Sigmoid colon (tissue), 6 donors: ENCODE measurements at regions not wholly inside any gene's neighbourhood (a gene's known extent, or its start where the extent isn't known, plus 50 kb on each side); places are given as distances from the start of the nearest gene placed in this dataset.

ENCODE experiments used
- DNase-seq: peaks from one replicate; pipeline ENCODE4 v3.0.0-alpha.2; 2019
- H3K27ac ChIP-seq, 4 donors: fragments of 200-600 bp; sonication (generic); one replicate each; pipeline ENCODE4 v1.5.1; 2016 to 2019; ENCODE audit warnings: mild to moderate bottlenecking in 1 of 4
- H3K27me3 ChIP-seq, 3 donors: fragments of 200-600 bp; sonication (generic); one replicate each; pipeline ENCODE4 v1.5.1; 2019; ENCODE audit warnings: mild to moderate bottlenecking in 1 of 3
- H3K36me3 ChIP-seq, 4 donors: fragments of 200-600 bp; sonication (generic); one replicate each; pipeline ENCODE4 v1.5.1; 2016 to 2019
- H3K4me1 ChIP-seq, 4 donors: fragments of 200-600 bp; sonication (generic); one replicate each; pipeline ENCODE4 v1.5.1; 2017 to 2019
- H3K4me3 ChIP-seq, 4 donors: fragments of 200-600 bp; sonication (generic); one replicate each; pipeline ENCODE4 v1.5.1; 2017 to 2019; ENCODE audit warnings: mild to moderate bottlenecking in 2 of 4, moderate library complexity in 1 of 4
- H3K9me3 ChIP-seq, 4 donors: fragments of 200-600 bp in 3 of 4; sonication (generic) in 3 of 4; one replicate each; pipeline versions ENCODE4 v1.5.1 to v1.6.1; 2013 to 2019
- EP300 ChIP-seq, 4 donors: sonication (generic); formaldehyde crosslinking; IDR thresholded peaks; one replicate each; pipeline ENCODE4 v1.6.1; 2017; ENCODE audit warnings: antibody characterized with exemption in 4 of 4
- POLR2A ChIP-seq, 2 donors: fragments of 450-650 bp; IDR thresholded peaks; one replicate each; pipeline ENCODE4 v1.6.1; 2016; ENCODE audit warnings: antibody characterized with exemption in 2 of 2, mild to moderate bottlenecking in 2 of 2, moderate library complexity in 2 of 2
- POLR2AphosphoS5 ChIP-seq, 4 donors: sonication (generic); formaldehyde crosslinking; IDR thresholded peaks; one replicate each; pipeline ENCODE4 v1.6.1; 2017; ENCODE audit warnings: antibody characterized with exemption in 4 of 4
- WGBS, 2 donors: extraction: QIAGEN DNeasy Blood & Tissue Kit; methylation state at CpG; one replicate each; pipeline ENCODE4 v1.1.7; 2013; 5-methylcytosine and 5-hydroxymethylcytosine counted together
- intact Hi-C: fragments of 100-400 bp; cut with DNase I; formaldehyde crosslinking; loops from one replicate; pipeline ENCODE4 v1.15.1; 2023
- TF ChIP-seq, protein P1 (sequence below), 4 experiments: fragments of 450-650 bp in 3 of 4; fragments of 200-600 bp in 1 of 4; IDR thresholded peaks; one replicate each; pipeline ENCODE4 v1.5.1; 2016 to 2019; ENCODE audit warnings: antibody characterized with exemption in 4 of 4, mild to moderate bottlenecking in 3 of 4, moderate library complexity in 2 of 4
- donor health status: healthy with polysubstance abuse.
- donor health status: healthy.

DNA sequence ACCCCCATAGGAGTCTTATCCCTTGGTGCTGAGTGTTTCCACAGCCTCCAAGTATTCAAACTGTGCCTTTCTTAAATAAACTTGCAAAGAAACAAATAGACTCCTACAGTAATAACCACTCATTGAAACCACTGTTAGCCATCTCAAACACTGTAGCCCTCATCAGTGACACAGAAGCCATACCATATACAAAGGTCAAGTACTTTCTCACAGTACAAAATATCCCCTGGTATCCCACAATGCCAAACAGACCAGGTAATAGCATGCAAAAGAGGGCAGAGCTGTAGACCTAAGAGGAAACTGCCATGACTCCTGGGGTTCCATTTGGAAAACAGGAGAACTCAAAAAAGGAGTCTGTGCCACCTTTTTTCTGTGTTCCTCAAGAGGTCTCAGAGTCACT is 173.8 kb upstream of the PPP1R2C start:
- Histone ChIP-seq H3K4me1 (no peaks in the 10 kb centered on the region), H3K9me3 (no peaks in the 10 kb centered on the region), H3K4me3 (no peak overlapping the region), H3K36me3 (no peaks in the 10 kb centered on the region), H3K27ac (no peak overlapping the region), H3K27me3 (no peaks in the 10 kb centered on the region)
- intact Hi-C loops: no loop called here
- DNase-seq: no peak
- TF ChIP-seq, protein P1, sequence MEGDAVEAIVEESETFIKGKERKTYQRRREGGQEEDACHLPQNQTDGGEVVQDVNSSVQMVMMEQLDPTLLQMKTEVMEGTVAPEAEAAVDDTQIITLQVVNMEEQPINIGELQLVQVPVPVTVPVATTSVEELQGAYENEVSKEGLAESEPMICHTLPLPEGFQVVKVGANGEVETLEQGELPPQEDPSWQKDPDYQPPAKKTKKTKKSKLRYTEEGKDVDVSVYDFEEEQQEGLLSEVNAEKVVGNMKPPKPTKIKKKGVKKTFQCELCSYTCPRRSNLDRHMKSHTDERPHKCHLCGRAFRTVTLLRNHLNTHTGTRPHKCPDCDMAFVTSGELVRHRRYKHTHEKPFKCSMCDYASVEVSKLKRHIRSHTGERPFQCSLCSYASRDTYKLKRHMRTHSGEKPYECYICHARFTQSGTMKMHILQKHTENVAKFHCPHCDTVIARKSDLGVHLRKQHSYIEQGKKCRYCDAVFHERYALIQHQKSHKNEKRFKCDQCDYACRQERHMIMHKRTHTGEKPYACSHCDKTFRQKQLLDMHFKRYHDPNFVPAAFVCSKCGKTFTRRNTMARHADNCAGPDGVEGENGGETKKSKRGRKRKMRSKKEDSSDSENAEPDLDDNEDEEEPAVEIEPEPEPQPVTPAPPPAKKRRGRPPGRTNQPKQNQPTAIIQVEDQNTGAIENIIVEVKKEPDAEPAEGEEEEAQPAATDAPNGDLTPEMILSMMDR (IDR thresholded peaks at IDR 0.05): no peak

DNA sequence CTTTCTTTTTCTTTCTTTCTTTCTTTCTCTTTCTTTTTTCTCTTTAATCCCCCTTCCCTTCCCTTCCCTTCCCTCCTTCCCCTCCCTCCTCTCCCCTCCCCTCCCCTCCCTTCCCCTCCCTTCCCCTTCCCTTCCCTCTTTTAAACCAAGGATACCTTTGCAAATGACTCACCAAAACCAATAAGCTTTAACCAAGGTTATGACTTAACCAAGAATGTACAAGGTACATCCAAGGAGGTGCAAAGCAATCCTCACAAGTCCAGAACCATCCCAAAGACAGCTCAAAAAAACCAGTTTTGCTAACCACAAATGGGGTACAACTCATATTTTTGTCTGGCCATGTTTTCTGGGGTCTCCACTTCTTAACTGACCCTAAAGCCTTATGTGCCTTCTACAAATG is 174.7 kb upstream of the PPP1R2C start:
- no peak for DNase-seq
- Histone ChIP-seq H3K36me3 (no peaks in the 10 kb centered on the region), H3K27me3 (no peaks in the 10 kb centered on the region), H3K27ac (no peak overlapping the region), H3K9me3 (no peaks in the 10 kb centered on the region), H3K4me1 (no peaks in the 10 kb centered on the region), H3K4me3 (no peak overlapping the region)
- no peak for TF ChIP-seq EP300 (IDR thresholded peaks at IDR 0.05)
- intact Hi-C loops: no loop called here

DNA sequence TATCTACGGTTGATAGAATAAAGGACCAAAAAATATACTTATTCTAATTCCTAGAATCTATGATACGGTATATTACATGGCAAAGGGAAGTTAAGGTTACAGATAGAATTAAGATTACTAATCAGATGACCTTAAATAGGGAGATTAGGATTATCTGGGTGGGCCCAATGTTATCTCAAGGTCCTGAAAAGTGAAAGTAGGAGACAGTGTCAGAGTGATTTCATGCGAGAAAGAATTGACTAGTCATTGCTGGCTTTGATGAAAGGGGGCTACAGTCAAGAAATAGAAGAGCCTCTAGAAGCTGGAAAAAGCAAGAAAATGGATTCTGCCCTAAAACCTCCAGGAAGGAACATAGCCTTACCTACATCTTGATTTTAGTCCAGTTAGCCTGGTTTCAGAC is 176.9 kb upstream of the PPP1R2C start:
- intact Hi-C loops: no loop called here
- H3K27me3 ChIP-seq: no peaks in the 10 kb centered on the region
- H3K36me3 ChIP-seq: no peaks in the 10 kb centered on the region
- TF ChIP-seq POLR2AphosphoS5 (IDR thresholded peaks at IDR 0.05): no peak
- TF ChIP-seq, protein P1 (IDR thresholded peaks at IDR 0.05): no peak
- no peak for TF ChIP-seq POLR2A (IDR thresholded peaks at IDR 0.05)
- TF ChIP-seq EP300 (IDR thresholded peaks at IDR 0.05): no peak
- 86 to 96% methylated on average over 3 of the region's 3 CpGs for WGBS, 2 donors
- H3K27ac ChIP-seq: no peak overlapping the region
- no peak for DNase-seq
- no peaks in the 10 kb centered on the region for H3K4me1 ChIP-seq
- no peak overlapping the region for H3K4me3 ChIP-seq
- no peaks in the 10 kb centered on the region for H3K9me3 ChIP-seq

DNA sequence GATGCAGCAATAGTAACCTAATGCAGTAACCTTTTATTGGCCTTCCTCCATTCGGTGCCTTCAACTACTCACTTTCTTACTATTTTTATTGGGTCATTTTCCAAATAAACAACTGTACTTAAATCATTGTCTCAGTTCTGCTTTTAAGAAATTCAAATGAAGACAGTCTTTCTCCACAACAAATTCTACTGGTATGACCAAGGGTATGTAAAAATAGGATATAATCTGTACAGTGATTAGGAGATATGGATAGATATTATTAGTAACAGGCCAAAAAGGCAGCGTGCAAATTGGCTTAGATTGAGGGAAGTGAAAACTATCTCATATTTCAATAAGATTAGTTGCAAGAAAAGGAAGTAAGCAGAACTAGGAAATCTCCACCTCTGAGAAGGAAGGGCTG is 177.4 kb upstream of the PPP1R2C start:
- TF ChIP-seq, protein P1 (IDR thresholded peaks at IDR 0.05): no peak
- TF ChIP-seq EP300 (IDR thresholded peaks at IDR 0.05) (no peak), POLR2A (IDR thresholded peaks at IDR 0.05) (no peak), POLR2AphosphoS5 (IDR thresholded peaks at IDR 0.05) (no peak)

DNA sequence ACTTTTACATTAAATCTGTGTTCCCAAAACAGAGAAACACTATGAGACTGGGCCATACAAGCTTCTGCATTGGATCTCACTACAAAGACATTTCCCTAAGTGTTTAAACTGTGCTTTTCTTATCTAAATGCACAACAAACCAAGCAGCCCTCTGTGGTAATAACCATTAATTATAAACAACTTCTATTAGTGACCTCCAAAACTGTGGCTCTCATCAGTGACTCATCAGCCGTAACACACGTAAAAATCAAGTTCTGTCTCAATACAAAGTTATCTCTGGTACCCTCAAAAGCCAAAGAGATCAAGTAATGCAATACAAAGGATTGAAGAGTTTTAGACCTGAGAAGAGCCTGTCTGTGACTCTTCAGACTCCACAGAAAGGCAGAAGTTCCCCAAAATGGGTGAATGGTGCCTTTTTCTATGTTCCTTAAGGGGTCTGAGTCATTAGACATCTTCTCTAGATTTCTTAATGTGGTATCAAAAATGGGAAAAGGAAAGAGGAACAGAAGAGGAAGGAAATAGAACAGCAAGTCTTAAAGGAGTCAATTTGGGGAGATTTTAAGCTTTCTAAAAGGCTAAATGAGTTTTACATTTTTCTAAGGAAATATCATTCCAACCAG is 189.8 kb upstream of the PPP1R2C start:
- no peaks in the 10 kb centered on the region for H3K9me3 ChIP-seq
- intact Hi-C loops: no loop called here
- H3K4me3 ChIP-seq: no peak overlapping the region
- no peak overlapping the region for H3K27ac ChIP-seq
- H3K36me3 ChIP-seq: no peaks in the 10 kb centered on the region
- WGBS, 2 donors: 76 to 87% methylated on average over 2 of the region's 2 CpGs
- no peak for DNase-seq
- no peaks in the 10 kb centered on the region for H3K4me1 ChIP-seq
- TF ChIP-seq POLR2AphosphoS5 (IDR thresholded peaks at IDR 0.05) (no peak), POLR2A (IDR thresholded peaks at IDR 0.05) (no peak), EP300 (IDR thresholded peaks at IDR 0.05) (no peak)
- TF ChIP-seq, protein P1 (IDR thresholded peaks at IDR 0.05): no peak
- H3K27me3 ChIP-seq: no peaks in the 10 kb centered on the region

More for the DNA sequence above, 177.4 kb upstream of the PPP1R2C start:
- intact Hi-C loops: no loop called here
- Histone ChIP-seq H3K36me3 (no peaks in the 10 kb centered on the region), H3K9me3 (no peaks in the 10 kb centered on the region), H3K27ac (no peak overlapping the region), H3K27me3 (no peaks in the 10 kb centered on the region), H3K4me1 (no peaks in the 10 kb centered on the region), H3K4me3 (no peak overlapping the region)
- no peak for DNase-seq
- WGBS, 2 donors: 43 to 59% methylated on average over 2 of the region's 2 CpGs
